ENCODE measurements at regions not wholly inside any gene's neighbourhood (a gene's known extent, or its start where the extent isn't known, plus 50 kb on each side); places are given as distances from the start of the nearest gene placed in this dataset.
"Not testable (repeated sequence)": the region's sequence is repeated elsewhere in the genome, so short reads cannot be mapped to it uniquely, and the experiment has no call there.

- not testable (repeated sequence) for TF ChIP-seq POLR2A, CTCF (IDR thresholded peaks at IDR 0.05)
These were observed 82.9 kb upstream of the GOLGA6L22 start for GRCh38 chr15:22375829-22376228.

All from suprapubic skin (tissue), 3 donors.